ENCODE measurements at regions not wholly inside any gene's neighbourhood (a gene's known extent, or its start where the extent isn't known, plus 50 kb on each side); places are given as distances from the start of the nearest gene placed in this dataset.

DNA sequence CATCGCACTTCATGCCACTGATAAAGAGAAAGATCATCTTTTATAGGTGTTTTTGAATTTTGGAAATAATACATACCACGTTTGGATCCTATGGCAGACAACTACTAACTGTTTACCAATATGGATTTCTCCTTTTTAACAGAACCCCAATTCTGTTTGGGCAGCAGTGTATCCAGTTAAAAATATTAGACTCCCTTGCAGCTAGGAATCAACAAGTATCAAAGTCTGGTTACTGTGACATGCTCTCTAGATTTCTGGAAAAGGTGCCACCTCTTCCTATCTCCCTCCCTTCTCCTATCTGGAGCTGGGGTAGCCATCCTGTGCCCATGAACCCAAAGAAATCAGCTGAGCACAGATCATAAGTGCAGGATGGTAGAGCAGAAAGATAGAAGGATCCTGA lies 54.1 kb upstream of the DTNBP1 start:
- CTCF ChIA-PET, result no interaction called here
- Histone ChIP-seq H3K9me3 (0 out of 2 replicates have a peak, but pooled peaks cover 6% of the 10 kb centered on the region), H3K4me1 (no peaks in the 10 kb centered on the region), H3K4me3 (ENCODE audit: low read depth, low read length) (no peak overlapping the region), H3K36me3 (ENCODE audit: control insufficient read depth, insufficient read depth, low read length) (no peaks in the 10 kb centered on the region), H3K27me3 (replicated peaks; ENCODE audit: control insufficient read depth, insufficient read depth, low read length) (no peaks in the 10 kb centered on the region)
- Mint-ChIP-seq H3K27me3 (ENCODE audit: insufficient read depth, unreplicated experiment) (peaks cover 2% of the 10 kb centered on the region), H3K27ac (ENCODE audit: unreplicated experiment) (no peak overlapping the region), H3K36me3 (ENCODE audit: insufficient read depth, unreplicated experiment) (no peaks in the 10 kb centered on the region), H3K9me3 (ENCODE audit: unreplicated experiment) (peaks cover 11% of the 10 kb centered on the region), H3K4me1 (ENCODE audit: low read depth, unreplicated experiment) (no peaks in the 10 kb centered on the region), H3K4me3 (ENCODE audit: unreplicated experiment) (no peak overlapping the region)
- TF ChIP-seq, protein P1, sequence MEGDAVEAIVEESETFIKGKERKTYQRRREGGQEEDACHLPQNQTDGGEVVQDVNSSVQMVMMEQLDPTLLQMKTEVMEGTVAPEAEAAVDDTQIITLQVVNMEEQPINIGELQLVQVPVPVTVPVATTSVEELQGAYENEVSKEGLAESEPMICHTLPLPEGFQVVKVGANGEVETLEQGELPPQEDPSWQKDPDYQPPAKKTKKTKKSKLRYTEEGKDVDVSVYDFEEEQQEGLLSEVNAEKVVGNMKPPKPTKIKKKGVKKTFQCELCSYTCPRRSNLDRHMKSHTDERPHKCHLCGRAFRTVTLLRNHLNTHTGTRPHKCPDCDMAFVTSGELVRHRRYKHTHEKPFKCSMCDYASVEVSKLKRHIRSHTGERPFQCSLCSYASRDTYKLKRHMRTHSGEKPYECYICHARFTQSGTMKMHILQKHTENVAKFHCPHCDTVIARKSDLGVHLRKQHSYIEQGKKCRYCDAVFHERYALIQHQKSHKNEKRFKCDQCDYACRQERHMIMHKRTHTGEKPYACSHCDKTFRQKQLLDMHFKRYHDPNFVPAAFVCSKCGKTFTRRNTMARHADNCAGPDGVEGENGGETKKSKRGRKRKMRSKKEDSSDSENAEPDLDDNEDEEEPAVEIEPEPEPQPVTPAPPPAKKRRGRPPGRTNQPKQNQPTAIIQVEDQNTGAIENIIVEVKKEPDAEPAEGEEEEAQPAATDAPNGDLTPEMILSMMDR (IDR thresholded peaks at IDR 0.05; ENCODE audit: insufficient read depth in 1 of 2, low read depth in 1 of 2, low read length in 1 of 2, severe bottlenecking in 1 of 2, unreplicated experiment in 1 of 2), result no peak
- POLR2A ChIA-PET, result no interaction called here
- no peak for DNase-seq
- no TSS peak for BruUV-seq (replicated peaks)
- intact Hi-C loops (cut with micrococcal nuclease; ENCODE audit: unreplicated experiment), result no loop called here

DNA sequence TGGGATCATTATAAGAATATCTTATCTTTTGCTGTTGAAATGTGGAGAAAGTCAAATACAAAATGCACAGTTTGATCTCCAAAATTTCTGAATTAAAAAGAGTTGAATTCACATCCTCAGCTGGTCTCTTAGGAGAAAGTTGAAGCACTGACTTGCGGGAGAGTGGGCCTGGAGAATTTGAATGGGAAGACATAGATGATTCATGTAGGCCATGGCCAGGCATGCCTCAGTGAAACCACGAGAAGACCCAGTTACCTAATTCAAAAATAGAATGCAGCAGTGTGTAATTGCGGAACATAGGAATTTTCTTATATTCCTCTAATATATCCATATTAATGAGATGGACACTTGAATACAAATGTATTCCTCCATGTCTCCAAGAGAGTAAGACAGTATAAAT lies 53.0 kb upstream of the DTNBP1 start:
- intact Hi-C loops (cut with micrococcal nuclease; ENCODE audit: unreplicated experiment), result no loop called here
- BruUV-seq (replicated peaks), result no TSS peak
- TF ChIP-seq, protein P1 (IDR thresholded peaks at IDR 0.05; ENCODE audit: insufficient read depth in 1 of 2, low read depth in 1 of 2, low read length in 1 of 2, severe bottlenecking in 1 of 2, unreplicated experiment in 1 of 2), result no peak
- 0 out of 2 replicates have a peak, but pooled peaks cover 6% of the 10 kb centered on the region for H3K9me3 ChIP-seq
- peaks cover 2% of the 10 kb centered on the region for H3K27me3 Mint-ChIP-seq (ENCODE audit: insufficient read depth, unreplicated experiment)
- ChIA-PET CTCF (no interaction called here), POLR2A (no interaction called here)
- peaks cover 11% of the 10 kb centered on the region for H3K9me3 Mint-ChIP-seq (ENCODE audit: unreplicated experiment)
- no peaks in the 10 kb centered on the region for H3K4me1 Mint-ChIP-seq (ENCODE audit: low read depth, unreplicated experiment)
- H3K4me1 ChIP-seq, result no peaks in the 10 kb centered on the region
- no peak overlapping the region for H3K4me3 ChIP-seq (ENCODE audit: low read depth, low read length)
- H3K36me3 Mint-ChIP-seq (ENCODE audit: insufficient read depth, unreplicated experiment), result no peaks in the 10 kb centered on the region
- no peak overlapping the region for H3K27ac Mint-ChIP-seq (ENCODE audit: unreplicated experiment)
- no peaks in the 10 kb centered on the region for H3K36me3 ChIP-seq (ENCODE audit: control insufficient read depth, insufficient read depth, low read length)
- no peak overlapping the region for H3K4me3 Mint-ChIP-seq (ENCODE audit: unreplicated experiment)
- no peak for DNase-seq
- no peaks in the 10 kb centered on the region for H3K27me3 ChIP-seq (replicated peaks; ENCODE audit: control insufficient read depth, insufficient read depth, low read length)

DNA sequence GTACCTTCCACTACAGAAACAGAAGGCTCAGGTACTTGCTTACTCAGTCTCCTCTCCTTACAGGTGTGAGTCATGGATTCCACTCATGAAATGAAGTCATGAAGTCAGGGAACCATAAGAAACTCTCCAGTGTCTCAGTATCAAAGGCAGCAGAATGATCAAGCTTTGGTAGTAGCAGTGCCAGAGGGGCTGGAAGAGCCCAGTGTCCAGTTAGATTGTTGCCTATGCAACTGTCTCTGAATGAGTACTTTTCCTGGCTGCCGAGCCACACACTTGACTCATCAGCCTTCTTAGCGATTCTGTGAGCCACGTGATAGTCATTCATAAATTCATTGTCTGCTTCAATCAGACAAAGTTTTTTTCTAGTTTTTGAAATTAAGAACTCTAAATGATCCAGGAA lies 52.2 kb upstream of the DTNBP1 start:
- H3K27me3 ChIP-seq (replicated peaks; ENCODE audit: control insufficient read depth, insufficient read depth, low read length), result no peaks in the 10 kb centered on the region
- 0 out of 2 replicates have a peak, but pooled peaks cover 2% of the 10 kb centered on the region for H3K9me3 ChIP-seq
- Mint-ChIP-seq H3K9me3 (ENCODE audit: unreplicated experiment) (peaks cover 11% of the 10 kb centered on the region), H3K4me1 (ENCODE audit: low read depth, unreplicated experiment) (no peaks in the 10 kb centered on the region), H3K4me3 (ENCODE audit: unreplicated experiment) (no peak overlapping the region), H3K36me3 (ENCODE audit: insufficient read depth, unreplicated experiment) (no peaks in the 10 kb centered on the region), H3K27ac (ENCODE audit: unreplicated experiment) (no peak overlapping the region), H3K27me3 (ENCODE audit: insufficient read depth, unreplicated experiment) (peaks cover 4% of the 10 kb centered on the region)
- H3K36me3 ChIP-seq (ENCODE audit: control insufficient read depth, insufficient read depth, low read length), result no peaks in the 10 kb centered on the region
- CTCF ChIA-PET, result no interaction called here
- BruUV-seq (replicated peaks), result no TSS peak
- H3K4me1 ChIP-seq, result no peaks in the 10 kb centered on the region
- DNase-seq, result no peak
- POLR2A ChIA-PET, result no interaction called here
- H3K4me3 ChIP-seq (ENCODE audit: low read depth, low read length), result no peak overlapping the region
- intact Hi-C loops (cut with micrococcal nuclease; ENCODE audit: unreplicated experiment), result no loop called here
- TF ChIP-seq, protein P1 (IDR thresholded peaks at IDR 0.05; ENCODE audit: insufficient read depth in 1 of 2, low read depth in 1 of 2, low read length in 1 of 2, severe bottlenecking in 1 of 2, unreplicated experiment in 1 of 2), result no peak
